ENCODE measurements at regions not wholly inside any gene's neighbourhood (a gene's known extent, or its start where the extent isn't known, plus 50 kb on each side); places are given as distances from the start of the nearest gene placed in this dataset.

GRCh38 chr3:24867783-24868182, 373.1 kb upstream of the THRB start:
- TF ChIP-seq CTCF (IDR thresholded peaks at IDR 0.05) (no peak), POLR2A (IDR thresholded peaks at IDR 0.05) (no peak)

Data from suprapubic skin (tissue), 3 donors.